GM12873 (cell line): ENCODE measurements at regions not wholly inside any gene's neighbourhood (a gene's known extent, or its start where the extent isn't known, plus 50 kb on each side); places are given as distances from the start of the nearest gene placed in this dataset.
A peak's percentile ranks its signal among the peaks of the same experiment; 100 is the strongest.

Experiments used
- TF ChIP-seq, protein P1 (sequence below): IDR thresholded peaks from 2 replicates; pipeline ENCODE4 v1.5.1; 2012; ENCODE audit warnings: low read depth, mild to moderate bottlenecking, moderate library complexity, low read length, control low read depth; ENCODE audit not compliant: insufficient read depth; ENCODE audit errors: missing control alignments

DNA sequence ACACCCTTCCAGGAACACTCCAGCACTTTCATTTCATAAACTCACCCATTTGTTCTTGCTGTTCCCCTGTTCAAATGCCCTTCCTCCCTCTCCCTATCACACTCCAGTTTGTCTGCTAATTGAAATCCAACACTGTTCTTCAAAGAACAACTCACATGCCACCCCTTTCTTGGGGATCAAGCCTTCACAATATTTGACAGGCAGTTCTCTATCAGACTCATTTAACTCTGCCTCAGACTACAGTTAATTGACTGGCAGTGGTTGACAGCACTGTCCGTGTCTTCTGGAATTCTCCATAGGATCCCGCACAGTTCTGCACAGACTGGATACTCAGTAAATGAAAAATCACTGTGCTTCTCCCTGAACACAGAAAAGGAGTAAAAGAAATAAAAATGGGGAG, 87.8 kb downstream of the PMP22 start:
- TF ChIP-seq, protein P1, sequence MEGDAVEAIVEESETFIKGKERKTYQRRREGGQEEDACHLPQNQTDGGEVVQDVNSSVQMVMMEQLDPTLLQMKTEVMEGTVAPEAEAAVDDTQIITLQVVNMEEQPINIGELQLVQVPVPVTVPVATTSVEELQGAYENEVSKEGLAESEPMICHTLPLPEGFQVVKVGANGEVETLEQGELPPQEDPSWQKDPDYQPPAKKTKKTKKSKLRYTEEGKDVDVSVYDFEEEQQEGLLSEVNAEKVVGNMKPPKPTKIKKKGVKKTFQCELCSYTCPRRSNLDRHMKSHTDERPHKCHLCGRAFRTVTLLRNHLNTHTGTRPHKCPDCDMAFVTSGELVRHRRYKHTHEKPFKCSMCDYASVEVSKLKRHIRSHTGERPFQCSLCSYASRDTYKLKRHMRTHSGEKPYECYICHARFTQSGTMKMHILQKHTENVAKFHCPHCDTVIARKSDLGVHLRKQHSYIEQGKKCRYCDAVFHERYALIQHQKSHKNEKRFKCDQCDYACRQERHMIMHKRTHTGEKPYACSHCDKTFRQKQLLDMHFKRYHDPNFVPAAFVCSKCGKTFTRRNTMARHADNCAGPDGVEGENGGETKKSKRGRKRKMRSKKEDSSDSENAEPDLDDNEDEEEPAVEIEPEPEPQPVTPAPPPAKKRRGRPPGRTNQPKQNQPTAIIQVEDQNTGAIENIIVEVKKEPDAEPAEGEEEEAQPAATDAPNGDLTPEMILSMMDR: no peak

DNA sequence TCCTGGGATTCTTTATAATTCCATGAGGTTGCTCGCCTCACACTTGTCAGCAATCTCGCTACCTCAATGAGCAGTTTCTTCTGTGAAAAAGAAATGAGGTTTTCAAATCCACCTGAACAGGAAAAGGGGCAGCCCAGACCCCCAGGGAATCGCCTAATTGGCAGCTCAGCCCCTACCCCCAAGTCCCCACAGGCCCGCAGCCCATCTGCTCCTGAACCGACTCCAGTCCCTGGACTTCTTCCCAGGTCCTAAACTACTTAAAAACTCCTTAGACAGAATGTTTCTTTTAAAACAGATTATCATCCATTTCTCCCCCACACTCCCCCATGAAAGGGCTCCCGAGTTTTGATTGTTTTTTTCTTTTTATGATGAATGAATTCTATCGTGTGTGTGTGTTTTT, 89.8 kb downstream of the PMP22 start:
- TF ChIP-seq, protein P1: no peak

DNA sequence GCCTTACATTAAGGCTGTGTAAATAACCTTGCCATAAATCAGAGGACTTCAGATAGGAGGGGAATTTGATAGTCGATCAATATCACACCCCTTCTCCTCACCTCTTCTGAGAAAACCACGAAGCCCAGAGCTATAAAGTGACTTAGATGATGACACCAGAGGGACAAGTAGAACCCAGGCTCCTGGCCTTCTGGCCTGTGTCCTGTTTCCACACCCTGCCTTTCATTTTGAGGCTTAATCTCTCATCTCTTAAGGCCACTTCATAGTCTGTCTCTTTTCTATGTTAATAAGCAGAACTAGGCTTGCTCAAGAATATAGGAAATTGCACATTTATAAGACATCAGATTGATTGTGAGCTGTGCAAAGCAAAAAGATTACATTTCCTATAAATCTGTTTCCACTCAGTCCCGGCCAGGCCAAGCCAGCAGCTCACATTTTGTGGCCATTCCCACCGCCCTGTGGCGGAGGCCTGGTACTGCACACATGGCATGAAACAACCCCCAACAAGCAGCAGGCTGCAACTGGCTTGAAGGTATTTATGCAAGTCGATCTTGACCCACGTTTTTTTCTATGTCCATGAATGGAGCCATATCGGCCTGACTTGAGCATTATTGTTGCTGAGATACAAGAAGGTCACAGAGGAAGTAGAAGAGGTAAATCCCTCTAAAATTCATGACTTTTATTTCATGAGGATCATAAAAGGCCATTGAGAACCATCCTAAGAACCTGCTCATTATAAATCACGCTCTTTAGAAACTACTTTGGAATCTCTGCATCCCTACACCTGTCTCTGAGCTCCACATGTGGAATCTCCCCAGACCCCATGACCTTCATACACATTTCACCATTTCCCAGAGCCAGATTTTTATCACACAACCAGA, 93.7 kb downstream of the PMP22 start:
- TF ChIP-seq, protein P1: peak; percentile 70

DNA sequence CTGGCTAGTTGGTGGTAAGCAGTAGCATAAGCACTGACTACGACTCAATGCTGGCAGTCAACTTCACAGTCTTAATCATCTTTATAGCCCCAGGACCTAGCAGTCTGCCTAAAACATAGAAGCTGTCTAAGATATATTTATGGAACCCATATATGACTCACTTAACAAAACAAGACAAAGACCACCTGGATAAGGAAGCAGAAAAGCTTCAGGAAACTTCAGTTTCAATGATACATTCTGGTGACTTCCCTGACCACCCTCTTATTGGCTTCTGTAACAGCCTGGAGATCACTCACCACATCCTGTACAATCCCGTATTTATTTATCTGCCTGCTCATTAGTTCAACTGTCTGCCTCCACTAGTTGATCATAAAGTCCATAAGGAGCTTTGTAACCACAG, 95.5 kb downstream of the PMP22 start:
- TF ChIP-seq, protein P1: no peak

DNA sequence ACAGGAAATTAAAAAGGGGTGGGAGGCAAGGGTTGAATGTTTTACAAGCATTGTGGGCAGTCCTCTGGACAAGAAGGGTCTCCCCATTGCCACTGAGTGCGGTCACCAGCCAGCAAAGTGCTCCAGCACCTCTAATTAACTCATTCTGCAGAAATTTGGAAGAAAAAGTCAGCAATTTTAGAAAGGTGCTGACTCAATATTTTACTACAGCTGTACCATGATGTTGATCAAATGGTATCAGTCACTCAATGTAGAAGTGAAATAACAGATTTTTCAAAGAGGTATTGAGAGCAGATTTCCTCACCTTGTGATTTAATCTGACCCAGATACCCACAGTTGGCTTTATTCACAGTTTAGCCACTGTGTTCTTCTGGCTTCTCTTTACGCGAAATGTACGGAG, 96.7 kb downstream of the PMP22 start:
- TF ChIP-seq, protein P1: no peak

DNA sequence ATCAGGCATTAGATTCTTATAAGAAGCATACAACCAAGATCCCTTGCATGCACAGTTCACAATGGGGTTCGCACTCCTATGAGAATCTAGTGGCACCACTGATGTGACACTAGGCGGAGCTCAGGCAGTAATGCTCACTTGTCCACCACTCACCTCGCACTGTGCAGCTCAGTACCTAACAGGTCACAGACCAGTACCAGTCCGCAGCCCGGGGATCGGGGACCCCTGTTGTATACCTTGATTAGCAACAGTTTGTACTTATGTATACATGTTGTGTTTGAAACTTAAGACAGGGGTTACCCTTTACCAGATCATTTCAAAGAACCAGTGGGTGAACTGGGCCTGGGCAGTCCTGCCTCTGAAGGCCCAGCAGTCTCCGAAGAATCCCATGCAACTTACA, 103.7 kb downstream of the PMP22 start:
- TF ChIP-seq, protein P1: no peak

DNA sequence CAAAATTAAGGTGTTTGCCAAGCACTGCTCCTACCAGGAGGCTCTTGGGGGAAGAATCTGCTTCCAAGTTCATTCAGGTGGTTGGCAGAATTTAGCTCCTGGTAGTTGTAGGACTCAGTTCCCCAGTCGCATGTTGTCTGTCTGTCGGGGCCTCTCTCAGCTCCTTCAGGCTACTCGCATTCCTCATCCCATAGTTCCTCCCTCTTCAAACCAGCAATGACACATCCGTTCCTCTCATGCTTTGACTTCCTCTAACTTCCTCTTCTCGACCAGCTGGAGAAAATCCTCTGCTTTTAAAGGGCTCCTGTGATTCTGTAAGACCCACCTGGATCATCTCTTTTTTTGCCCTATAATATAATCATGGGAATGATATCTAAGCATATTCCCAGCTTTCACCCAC, 108.1 kb downstream of the PMP22 start:
- TF ChIP-seq, protein P1: no peak
